ENCODE measurements at regions not wholly inside any gene's neighbourhood (a gene's known extent, or its start where the extent isn't known, plus 50 kb on each side); places are given as distances from the start of the nearest gene placed in this dataset.

DNA sequence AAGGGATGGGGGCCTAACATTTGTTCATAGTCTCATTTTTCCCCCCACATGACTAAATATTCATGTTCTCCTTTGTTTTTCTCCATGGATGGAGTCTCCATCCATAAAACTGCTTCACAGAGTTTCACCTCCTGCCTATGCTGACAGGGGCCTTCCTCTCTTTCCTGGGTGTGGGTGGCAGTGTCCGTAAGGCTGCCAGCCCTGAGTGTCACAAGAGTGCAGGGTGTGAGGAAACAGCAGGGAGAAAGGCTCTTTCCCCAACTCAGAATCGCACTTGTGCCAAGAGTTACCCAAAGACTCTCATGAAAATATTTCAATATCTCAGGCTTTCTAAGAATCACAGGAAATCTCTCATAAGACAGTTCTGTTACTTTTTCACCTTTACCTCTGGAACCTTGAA is 346.2 kb upstream of the MMS22L start:
- TF ChIP-seq CTCF (IDR thresholded peaks at IDR 0.05) (no peak), POLR2A (IDR thresholded peaks at IDR 0.05) (no peak)
